Islet of Langerhans (tissue), 1 donor: ENCODE measurements at regions not wholly inside any gene's neighbourhood (a gene's known extent, or its start where the extent isn't known, plus 50 kb on each side); places are given as distances from the start of the nearest gene placed in this dataset.

Experiments used
- FAIRE-seq: peaks from one replicate; lab custom pipeline; 2011; peaks lifted over from hg19 to GRCh38; lab: Jason Lieb, UNC

DNA sequence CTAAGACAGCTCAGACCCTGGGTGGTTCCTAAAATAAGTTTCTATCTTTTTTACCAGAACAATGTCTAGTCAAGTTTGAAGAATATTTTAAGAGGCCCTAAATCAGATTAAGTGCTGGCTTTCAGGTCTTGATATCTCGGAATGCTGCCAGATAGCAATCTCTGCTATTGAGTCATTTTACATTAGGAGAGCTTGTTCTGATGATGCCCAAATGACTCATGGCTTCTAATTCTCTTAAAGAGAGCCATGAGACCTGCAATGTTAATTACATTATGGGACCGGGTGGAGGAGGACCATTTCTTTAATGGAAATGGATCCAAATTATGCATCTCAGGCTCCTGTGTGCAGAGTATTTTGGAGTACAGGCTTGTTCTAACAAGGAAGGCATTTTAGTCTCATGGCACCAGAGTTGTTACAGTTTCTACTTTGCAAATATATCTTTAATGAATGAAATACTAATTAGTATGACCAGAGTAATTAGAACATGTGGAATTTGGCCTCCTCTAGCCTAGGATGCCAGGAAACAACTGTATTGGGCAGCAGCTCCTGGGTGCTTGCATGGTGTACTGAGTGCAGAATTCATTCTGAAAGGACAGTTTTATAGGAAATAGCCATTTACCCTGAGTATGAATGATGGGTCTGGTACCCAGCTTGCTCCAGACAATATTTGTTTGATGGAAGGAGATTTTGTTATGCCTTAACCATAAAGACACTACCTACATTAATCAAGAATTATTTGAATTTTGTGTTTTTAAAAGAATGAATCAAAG, 94.0 kb upstream of the SULT1C3 start:
- no peak for FAIRE-seq

DNA sequence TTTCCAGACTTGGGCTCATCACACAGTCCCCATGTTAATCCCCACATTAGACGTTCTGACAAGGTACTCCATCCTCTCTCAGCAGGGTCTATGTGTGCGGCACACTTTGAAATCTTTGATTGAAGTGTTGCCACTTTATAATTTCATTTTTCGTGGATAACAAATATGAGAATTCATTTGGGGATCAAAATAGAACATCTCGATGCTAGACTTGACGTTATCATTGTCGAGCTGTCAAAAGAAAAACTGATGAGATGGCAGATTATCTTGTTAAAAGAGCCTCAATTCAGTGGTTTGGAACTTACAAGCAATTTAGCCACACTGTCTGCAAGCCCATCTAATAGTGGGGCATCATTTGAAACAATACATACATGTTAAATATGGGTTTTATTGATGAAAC, 91.2 kb upstream of the SULT1C3 start:
- FAIRE-seq, result no peak

GRCh38 chr2:108154366-108155061, 85.3 kb upstream of the SULT1C3 start:
- FAIRE-seq, result no peak

DNA sequence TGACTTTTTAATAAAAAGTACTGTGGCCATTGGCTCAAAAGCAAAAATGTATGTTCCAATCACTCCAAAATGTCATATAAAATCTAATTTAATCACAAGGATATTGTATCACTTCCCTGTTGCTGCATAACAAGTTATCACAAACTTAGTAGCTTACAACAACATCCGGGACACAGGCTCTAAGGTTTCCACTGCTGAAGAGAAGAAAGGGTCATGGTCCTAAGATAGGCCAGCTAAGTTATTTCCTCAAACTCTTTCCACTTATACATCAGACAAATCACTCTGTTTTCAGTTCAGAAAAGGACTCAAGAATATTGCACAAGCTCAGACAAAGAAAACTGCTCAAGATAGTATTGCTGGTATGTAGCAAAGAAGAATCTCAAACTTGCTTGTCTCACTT, 78.5 kb upstream of the SULT1C3 start:
- no peak for FAIRE-seq

- FAIRE-seq, result no peak
Measured at GRCh38 chr2:108164318-108164717, 75.5 kb upstream of the SULT1C3 start.

- FAIRE-seq, result no peak
Measured at GRCh38 chr2:108165729-108166128, 74.0 kb upstream of the SULT1C3 start.

DNA sequence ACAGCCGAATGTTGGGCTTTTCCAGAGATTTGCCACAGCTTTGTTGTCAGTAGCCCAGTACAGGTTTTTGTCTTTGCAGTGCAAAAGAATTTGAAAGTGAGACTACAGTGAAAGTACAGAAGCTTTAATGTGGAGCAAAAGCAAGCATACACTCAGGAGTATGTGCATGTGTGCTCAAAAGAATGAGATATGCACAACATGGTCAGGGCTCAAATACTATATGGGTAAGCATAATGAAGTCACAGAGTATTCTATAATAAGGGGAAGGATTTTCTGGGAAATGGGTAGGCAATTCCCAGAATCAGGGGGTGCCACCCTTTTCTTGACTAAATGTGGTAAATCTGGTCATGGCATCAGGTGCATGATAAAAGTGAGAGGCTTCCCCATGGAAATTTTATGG, 72.1 kb upstream of the SULT1C3 start:
- FAIRE-seq, result no peak

- peak; percentile 86 for FAIRE-seq
Measured at GRCh38 chr2:108169982-108170625, 69.7 kb upstream of the SULT1C3 start.

DNA sequence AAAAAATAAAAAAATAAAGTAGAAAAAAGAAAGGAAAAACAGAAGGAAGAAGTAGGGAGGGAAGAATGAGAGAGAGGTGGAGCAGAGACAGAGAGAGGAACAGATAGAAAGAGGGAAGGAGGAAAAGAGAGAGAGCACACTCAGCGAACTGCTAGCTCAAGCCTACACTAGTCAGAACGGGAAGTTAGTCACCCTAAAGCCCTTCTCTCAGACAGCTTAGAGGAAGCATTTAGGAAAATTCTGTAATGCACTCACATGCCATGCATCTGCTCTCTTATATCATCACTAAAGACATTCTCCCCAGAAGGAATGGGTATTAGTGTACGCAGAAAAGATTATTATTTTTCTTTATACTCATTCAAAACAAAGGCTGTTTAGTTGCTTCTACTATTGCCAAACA, 68.1 kb upstream of the SULT1C3 start:
- FAIRE-seq, result no peak

DNA sequence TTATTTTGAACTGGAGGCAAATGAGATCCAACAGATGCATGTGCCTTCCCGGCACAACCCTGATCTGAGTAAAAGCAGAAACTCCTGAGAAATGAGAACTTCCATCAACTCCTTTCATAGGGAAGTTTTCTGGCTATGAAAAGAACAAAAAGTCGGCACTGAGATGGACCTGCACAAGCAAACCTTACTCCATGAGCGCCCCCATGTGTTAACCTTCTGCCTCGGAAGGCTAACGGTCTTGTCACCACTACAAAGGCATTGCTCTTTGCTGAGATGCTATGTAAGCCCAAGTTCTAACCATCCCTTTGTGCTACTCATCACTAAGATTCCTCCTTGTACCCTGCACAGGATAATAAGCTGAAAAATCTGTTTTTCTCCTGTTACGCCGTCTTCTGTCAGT, 57.3 kb upstream of the SULT1C3 start:
- FAIRE-seq, result no peak

DNA sequence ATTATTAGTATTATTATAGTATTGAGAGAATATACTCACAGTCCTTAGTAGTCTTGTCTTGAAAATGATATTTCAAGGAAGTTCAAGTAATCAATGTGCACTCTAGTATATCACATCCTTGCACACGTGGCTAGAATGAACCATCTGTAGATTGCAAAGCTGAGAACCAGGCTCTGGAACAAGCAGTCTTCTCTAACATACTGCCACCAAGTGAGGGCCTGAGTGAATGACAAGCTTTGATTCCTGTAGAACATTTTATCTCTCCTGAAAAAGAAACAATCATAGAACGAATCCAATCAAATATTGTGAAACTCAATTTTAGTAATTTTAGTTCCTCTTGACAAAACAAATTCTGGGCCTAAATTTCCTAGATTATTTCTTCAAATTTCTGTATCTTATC, 55.3 kb upstream of the SULT1C3 start:
- FAIRE-seq, result no peak

- no peak for FAIRE-seq
Measured at GRCh38 chr2:108189316-108189715, 50.5 kb upstream of the SULT1C3 start.
